ENCODE measurements at regions not wholly inside any gene's neighbourhood (a gene's known extent, or its start where the extent isn't known, plus 50 kb on each side); places are given as distances from the start of the nearest gene placed in this dataset.
"Not testable (repeated sequence)": the region's sequence is repeated elsewhere in the genome, so short reads cannot be mapped to it uniquely, and the experiment has no call there.

DNA sequence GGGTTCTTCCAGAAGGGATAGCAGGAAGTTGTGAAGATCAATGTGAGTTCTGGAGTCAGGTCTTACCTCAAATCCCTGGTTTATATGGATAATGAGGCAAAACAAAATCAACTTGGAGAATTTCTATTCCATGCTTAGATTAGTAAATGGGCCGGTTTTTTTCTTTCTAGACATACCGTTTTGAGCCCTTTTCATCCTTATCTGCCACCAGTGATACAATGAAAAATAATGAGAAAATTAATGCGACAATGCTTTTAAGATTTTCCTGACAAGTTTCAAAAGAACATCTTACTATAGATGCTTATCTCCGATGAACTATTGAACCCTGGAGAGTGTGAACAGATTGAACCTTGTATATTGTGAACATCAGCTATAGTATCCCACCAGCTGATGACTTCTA is 262.7 kb downstream of the BTG1 start:
- DNase-seq = no peak

DNA sequence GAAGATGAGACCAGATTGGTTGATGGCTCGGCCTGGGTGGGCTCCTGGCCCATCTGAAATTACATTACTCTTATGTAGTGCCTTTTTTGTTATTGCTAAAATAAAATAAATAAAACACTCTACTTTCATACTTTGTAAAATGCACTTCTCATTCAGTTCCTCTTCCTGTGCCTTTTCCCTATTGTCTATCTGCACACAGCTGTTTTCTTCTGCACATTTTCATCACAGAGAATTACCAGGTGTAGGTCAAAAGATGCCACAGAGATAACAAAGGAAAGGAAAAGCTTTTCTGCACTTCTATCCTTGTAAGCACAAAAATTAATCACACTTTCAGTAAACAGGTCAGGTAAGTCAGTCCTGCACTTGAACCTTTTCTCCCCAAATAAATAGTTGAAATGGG is 265.1 kb downstream of the BTG1 start:
- DNase-seq = no peak

DNA sequence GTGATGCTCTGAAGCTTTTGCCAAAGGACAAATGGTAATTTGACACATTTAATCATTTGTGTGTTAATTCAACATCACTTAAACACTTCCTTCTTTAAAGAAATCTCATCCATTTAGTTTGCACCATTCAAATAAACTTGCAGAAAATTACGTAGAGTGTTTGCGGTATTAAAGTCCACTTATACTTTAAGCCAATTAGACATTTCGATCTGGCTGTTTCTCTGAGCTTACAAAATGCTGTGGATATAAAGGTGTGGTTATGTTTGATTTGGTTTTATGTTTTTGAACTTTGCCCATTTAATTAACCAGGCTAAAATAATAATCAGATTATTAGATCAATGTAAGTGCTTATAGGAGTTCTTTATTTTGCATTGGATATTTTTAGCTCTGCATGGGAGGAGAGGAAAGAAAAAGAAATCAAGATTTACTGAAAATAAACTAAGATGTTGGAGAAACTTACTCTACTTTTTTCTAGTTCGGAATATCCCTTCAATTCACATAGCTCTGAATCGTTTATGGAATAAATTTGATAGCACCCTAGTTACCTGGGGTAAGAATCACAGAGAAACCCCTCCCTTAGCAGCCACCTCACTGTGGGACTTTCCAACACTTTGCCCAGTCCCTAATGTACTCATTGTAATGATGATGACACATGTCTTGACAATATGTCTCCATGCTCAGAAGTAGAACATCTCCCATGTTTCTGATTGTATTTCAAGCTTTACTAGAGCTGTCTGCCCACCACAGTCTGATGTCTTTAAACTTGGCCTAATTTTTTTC is 268.0 kb downstream of the BTG1 start:
- DNase-seq = peak; percentile 12

DNA sequence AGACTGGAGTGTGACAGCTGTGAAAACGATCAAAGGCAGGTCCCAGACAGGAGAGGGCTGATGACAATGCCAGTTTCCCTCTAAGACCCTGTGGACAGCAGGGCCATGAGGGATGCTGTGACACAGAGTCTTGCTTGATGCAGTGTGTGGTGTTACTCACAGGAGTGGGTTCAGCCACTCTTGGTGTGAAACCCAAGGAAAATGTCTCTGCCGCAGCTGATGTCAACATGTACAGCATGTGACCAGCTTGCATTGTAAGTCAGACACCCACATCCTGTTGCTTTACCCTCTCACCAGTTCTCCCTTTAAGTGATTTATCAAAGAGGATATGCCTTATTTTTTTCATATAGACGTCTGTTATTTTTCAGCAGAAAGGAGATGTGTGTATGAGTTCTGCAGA is 268.6 kb downstream of the BTG1 start:
- peak; percentile 71 for DNase-seq

DNA sequence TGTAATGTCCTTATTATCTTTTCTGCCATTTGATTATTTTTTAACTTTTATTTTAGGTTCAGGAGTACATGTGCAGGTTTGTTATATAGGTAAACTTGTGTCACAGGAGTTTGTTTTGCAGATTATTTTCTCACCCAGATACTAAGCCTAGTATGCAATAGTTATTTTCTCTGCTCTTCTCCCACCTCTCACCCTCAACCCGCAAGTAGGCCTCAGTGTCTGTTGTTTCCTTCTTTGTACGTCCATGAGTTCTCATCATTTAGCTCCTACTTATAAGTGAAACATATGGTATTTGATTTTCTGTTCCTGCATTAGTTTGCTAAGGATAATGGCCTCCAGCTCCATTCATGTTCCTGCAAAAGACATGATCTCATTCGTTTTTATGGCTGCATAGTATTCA is 270.0 kb downstream of the BTG1 start:
- DNase-seq = not testable (repeated sequence)

DNA sequence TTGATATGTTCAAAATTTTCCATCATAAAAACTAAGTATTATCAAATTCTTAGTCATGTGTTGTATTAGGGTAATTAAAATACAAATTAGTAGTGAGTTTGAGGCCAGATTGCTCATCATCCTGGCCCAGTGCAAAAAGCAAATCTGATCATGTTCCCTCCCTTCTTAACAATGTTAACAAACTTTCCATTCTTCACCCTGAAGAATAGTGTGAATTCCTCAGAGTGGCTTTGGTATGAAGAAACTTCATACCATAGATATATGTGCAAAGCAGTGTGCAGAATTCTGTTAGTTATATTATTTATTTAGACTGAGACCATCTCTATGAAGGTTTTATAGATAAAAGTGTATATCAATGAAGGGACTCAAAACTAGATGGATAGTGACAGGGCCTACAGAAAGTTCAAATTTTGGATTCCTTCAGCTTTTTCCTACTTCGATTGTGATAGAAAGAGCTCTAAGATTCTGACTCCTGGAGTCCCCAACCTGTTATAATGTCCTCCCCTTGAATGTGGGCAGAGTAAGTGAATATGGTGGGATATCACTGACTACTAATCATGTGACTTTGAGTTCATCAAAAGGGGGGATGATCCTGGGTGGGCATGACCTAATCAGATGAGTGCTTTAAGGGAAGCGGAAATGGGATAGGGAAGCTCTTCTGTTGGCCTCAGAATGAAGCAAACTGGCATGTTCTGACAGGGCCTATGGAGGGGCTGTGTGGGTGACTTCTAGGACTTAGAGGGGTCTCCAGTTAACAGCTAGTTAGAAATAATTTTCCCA is 271.4 kb downstream of the BTG1 start:
- DNase-seq = no peak

DNA sequence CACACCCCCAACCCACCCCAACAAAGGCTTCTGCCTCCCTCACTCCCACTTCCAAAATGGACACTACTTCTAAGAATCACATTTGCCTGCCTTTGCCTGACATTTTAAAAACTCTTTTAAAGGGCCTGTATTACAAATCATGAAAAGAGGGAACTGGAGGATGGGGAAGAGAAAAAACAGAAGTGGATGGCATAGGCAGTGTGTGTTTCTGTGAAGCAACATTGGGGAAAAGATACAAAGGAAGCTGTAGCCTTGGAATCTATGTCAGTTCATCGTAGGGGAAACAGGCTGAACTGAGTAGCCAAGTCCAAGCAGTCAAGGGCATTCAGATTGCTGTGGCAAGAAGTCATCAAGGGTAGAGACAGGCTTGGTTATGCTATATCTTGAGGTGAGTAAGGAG is 273.9 kb downstream of the BTG1 start:
- no peak for DNase-seq

DNA sequence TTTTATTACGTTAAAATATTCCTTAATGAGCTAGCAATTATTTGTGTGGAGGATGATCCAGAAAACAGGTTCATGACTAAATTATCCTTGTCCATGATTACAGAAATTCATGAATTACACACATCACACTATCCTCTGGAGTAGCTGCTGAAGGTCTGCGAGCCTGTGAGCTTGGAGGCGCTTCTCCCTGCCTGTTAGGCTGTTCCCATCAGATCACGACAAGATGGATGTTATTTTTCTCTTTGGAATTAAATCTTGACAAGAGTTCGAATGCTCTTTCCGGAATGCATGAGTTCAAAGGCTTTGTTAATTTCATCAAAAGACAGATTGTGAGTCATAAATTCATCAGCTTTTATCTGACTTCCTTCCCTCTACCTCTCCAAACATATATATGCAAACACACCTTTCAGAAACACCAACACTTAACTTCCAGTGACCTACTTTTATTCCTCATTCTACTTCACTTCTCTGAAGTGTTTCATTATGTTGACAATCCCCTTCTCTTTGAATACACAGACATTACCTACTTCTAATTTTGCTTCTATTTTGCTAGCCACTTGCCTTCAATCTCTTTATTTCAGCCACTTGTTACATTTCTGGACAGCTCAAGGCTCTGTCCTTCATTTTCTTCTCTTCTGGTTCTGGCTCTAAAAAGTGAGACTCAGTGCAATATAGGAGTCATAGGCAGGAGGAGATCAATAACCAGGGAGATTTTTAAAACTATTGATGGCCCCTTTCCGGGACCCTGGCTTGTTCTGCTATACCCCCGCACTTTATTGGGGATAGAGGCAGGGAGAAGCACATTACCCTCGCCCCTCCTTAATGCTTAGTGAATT is 274.6 kb downstream of the BTG1 start:
- DNase-seq = no peak

DNA sequence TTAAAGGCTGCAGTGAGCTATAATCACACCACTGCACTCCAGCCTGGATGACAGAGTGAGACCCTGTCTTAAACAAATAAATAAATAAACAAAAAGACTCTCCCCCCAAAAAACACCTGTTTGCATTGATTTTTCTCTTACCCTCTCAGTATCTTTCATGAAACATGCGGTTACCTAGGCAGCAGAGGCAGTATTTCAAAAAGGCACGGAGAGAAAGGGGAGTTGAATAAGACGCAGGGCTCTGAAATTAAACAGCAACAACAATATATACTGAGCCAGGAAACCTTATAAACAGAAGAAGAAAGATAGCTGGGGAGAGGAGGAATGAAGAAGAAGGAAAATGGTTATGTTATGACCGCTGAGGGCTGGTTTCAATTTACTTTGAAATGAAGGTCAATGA is 277.6 kb downstream of the BTG1 start:
- DNase-seq = no peak

DNA sequence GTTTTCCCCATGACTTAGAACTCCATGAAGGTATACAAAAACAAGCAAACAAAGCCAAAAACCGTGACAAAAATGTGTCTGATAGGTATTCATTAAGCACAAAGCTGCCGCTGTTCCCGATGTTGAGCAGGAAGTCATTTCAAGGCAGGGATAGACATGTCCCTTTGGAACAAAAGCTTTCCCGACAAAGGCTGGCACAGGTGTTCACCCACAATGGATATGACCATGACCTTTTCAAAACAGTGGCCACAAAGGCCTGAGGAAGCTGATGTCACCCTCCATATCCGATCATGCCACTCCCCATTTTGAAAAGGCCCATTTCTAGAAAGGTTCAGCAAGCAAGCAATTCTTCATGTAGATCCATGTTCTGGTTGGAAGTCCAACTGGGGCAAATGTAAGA is 279.1 kb downstream of the BTG1 start:
- no peak for DNase-seq

DNA sequence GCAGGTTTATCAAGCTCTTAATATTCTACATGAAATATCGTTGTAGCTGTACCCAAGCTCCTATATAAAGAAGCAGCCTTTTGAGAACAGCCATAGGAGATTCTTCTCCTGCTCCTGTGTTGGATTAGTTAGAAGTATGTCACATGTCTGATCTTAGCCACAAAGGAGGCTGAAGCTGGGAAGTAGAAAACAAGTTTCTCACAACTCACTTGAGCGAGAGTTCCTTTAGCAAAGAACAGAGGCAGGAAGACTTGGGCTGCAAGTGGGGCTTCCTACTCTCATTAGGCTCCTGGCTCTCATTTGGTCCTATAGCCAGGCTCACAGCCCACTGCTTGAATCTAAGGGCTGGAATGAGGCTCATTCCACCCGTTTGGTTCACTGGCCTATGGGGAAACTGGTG is 281.9 kb downstream of the BTG1 start:
- no peak for DNase-seq

DNA sequence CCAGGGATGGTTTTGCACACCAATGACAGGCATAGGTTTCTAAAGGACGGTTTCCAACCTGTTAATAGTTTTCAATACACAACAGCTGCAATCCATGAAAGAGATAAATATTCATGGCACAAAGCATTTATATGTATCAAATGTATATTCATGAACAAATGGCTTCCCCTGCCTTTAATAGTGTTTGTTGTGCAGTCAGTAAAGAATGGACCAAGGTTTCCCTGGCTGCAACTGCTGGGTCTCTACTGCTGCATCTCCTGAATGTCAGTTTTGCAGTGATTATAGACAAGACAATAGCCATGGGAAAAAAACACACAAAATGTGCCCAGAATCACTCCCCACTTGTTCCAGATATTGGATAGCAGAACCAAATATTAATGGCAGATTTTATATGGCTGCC is 284.1 kb downstream of the BTG1 start:
- no peak for DNase-seq

DNA sequence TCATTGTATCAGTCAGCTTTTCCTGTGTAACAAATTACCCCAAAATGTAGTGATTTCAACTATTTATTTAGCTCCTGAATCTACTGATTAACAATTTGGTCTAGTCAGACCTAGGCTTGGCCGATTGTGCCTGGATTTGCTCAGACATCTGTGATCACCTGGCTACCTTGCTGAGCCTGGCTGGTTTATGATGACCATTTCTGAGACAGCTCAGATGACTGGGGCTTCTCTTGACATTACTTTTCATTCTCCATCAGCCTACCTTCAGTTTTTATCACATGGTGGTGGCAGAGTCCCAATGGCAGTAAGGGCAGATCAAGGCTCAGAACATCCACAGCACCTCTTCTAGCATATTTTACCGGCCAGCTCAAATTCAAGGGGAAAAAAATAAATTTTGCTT is 286.3 kb downstream of the BTG1 start:
- no peak for DNase-seq

DNA sequence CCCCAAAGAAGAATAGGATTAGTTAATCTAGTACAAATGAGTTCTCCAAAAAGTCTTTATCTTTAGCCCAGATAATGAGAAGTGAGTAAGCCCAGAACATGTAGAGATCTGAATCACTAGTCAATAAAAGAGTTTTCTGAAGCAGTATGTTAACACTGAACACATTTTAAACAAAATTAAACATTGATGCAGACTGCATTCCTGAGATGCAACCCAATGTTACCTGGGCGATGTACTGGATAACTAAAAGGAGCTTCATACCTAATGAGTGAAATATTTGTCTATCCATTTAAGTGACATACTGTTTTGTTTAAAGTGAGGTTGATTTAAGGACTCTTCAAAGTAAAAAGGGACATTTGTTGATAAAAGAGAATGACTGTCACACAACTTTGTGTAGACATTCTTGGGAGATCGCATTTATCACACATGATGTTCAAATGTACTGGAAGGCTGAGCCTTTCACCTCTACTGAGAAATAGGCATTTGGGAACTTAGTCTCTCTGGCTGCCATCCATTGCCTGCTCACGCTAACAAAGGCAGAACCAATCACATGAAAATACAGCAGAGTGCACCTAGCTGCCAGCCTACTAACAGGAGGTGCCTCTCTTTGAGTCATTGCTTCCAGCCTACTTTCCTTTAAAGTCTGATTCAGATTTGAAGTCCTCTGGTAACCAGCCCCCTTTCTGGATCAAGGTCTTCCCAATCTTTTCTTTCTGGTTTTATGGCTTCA is 287.7 kb downstream of the BTG1 start:
- DNase-seq = no peak

DNA sequence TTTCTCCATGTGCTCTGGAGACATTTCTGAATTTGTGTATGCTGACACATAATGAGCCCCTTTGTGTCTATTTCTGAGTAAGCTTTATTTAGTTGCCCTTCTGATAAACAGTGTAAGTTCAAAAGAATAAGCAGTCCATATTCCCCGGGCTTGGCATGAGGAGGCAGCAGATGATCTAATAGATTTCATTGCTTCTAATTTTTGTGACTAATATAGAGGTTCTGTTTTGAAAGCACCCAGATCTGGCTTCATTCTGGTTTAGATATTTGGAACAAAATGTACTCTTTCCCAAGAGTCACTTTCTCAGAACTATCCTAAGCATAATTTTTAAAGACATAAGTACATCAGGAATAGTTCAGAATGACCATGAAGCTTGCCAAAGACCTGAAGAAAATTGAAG is 290.9 kb downstream of the BTG1 start:
- no peak for DNase-seq

DNA sequence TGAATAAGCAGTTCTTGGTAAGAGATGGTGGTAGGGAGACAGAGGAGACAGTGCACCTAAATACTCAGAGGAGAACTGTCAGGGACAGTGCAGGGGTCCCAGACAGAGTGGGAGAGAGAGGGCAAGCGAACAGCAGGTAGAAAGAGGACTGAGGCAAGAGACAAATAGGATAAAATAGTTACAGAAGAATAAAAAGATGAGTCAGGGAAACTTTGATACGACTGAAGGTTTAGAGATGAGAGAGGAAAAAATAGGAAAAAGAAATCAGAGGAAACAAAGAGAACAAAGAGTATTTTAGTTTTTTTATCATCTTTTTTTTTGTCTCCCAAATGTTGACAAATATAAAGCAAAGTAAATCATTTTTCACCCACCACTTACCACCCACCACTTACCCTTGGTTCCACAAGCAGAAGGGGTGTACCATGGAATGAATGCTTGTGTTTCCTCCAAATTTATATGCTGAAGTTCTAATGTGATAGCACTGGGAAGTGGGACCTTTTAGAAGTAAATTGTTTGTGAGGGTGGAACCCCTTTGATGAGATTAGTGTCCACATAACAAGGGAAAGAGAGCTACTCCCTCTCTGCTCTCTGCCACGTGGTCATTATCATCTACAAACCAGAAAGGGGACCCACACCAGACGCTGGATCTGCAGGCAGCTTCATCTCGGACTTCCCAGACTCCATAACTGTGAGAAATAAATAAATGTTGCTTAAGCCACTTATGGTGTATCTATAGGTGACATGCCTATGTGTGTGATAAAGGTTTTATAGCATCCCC is 292.1 kb downstream of the BTG1 start:
- no peak for DNase-seq

DNA sequence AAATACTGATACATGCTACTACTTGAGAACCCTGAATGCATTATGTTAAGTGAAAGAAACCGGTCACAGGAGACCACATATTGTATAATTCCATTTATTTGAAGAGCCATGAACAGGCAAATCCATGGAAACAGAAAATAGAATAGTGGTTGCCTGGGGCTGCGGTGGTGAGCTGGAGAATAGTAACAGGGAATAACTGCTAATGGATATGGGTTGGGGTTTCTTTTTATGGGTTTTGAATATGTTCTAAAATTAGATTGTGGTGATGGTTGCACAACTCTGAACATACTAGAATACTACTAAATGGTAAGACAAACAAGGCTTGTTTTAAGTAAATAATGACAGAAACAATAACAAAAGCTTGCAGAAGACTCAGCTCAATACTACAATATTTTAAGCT is 293.0 kb downstream of the BTG1 start:
- DNase-seq = no peak

DNA sequence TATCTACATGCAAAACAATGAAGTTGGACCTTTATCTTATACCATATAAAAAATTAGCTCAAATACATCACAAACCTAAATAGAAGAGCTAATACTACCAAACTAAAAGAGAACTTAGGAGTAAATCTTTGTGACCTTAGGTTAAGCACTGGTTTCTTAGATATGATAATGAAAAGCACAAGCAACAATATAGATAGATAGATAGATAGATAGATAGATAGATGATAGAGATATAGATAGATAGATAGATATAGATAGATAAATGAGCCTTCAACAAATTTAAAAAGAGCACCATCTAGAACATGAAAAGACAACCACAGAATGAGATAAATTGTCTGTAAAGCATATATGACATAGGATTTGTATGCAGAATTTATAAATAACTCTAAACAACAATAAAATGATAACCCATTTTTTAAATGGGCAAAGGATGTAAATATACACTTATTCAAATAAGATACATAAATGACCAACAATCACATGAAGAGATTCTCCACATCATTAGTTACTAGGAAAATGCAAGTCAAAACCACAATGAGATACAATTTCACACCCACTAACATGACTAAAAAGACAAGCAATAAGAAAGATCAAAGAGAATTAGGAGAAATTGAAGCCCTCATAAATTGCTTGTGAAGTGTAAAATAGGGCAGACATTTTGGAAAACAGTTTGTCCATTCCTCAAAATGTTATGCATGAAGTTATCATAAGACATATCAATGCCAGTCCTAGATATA is 293.7 kb downstream of the BTG1 start:
- no peak for DNase-seq

DNA sequence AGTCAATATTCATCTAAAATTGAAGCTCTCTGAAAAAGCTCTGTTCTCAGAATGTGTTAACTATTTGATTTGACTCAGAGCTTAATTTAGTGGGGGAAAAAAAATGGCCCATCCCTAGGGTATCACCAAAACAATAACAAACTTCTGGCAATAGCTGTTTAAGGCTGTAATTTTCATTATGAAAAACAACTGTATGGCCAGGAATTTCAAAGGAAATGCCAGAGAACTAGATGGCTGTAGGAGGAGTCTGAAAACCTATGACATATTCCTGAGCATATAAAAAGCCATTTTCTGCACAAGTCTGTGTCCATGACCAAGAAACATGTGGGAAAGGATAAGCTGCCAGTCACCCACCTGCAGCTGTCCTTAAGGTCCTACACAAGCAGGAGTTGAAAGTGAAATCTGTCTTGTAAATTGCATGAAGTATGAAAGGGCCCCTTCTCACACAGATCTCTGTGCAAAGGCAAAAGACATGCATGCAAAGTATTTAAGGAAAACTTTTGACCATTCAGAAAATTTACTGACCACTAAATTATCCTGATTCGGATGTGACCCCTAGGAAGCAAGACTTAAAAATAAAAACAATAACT is 299.1 kb downstream of the BTG1 start:
- DNase-seq = no peak

DNA sequence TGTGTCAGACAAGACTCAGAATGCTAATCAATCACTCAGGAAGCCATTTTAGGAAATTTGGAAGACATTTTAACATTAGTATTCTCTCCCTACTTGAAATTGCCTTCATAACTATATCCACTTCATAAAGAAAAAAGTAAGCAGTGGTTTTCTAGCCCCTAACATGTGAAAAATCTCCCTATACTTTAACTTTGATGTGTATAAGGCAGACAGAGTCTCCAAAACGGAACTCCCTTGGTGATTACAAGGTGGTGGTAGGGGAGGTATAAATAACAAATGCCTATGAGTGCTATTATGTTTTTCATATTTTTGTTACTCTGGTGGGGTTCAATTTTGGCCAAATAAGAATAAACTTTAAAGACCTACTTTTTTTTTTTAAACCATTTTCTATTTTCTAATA is 300.3 kb downstream of the BTG1 start:
- no peak for DNase-seq

DNA sequence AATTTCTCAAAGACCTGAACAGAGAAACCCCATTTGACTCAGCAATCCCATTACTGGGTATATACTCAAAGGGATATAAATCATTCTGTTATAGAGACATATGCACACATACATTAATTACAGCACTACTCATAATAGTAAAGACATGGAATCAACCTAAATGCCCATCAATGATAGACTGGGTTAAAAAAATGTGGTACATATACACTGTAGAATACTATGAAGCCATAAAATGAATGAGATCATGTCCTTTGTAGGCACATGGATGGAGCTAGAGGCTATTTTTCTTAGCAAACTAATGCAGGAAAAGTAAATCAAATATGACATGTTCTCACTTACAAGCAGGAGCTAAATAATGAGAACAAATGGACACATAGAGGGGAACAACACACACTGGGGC is 303.8 kb downstream of the BTG1 start:
- no peak for DNase-seq
